GM18498 (cell line): ENCODE measurements at regions not wholly inside any gene's neighbourhood (a gene's known extent, or its start where the extent isn't known, plus 50 kb on each side); places are given as distances from the start of the nearest gene placed in this dataset.

Experiments used
- ATAC-seq: cut with Tn5 transposase; IDR thresholded peaks from one replicate; pipeline ENCODE4 v1.9.1; 2021; ENCODE audit warnings: mild to moderate bottlenecking, moderate library complexity; ENCODE audit not compliant: unreplicated experiment

- no peak for ATAC-seq
Observed at GRCh38 chr2:120826716-120827410, 91.2 kb downstream of the GLI2 start.

- no peak for ATAC-seq
Observed at GRCh38 chr2:120828066-120828465, 92.4 kb downstream of the GLI2 start.

GRCh38 chr2:120828829-120829632 is 93.4 kb downstream of the GLI2 start:
- no peak for ATAC-seq

DNA sequence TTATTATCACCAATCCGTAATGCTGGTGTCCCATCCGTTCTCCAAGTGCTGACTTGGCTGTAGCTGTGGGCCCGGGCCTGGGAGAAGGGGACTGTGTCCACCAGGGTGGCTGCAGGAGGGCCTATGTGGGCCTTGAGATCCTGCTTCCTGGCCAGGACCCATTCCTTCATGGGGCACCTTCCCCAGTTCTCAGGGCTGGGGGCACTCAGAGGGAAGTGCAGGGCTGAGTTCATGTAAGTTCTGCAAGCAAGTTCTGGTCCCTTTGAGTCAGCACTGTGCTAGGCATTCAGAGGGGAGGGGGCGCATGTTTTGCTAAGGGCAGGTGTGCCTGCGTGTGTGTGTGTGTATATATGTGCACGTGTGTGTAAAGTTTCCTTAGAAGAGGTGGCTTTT is 94.0 kb downstream of the GLI2 start:
- no peak for ATAC-seq

DNA sequence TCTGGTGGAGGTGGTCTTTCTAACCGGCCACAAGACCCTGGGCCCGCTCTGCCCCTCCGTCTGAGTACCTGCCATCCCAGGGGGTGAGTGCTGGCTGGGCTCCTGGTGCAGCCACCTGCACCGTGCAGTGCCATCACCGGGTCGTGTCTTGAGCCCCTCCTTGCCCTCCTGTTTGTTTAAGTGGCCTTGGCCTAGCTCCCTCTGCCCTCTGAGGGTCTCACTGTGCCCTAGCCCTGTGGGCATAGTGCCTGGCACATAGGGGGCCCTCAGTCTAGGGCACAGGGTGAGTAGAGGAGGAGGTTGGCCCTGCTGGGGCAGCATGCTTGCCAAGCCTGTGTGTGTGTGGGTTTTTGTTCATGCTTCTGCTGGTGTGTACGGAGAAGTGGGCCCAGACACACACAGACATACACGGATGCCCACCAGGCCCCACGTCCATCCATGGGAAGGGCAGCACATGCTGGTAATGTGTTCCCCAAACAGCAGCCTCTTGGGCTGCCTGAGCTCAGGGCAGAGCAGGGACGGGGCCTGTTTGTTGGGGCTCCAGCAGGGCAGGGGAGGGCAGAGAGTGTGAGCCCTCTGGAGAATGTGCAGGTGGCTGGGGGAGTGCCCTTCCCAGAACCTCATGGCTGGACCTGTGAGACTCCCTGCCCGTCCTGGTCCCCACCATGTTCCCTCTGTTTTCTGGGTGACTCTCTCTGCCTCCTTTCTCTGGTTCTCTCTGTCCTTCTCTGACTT is 94.6 kb downstream of the GLI2 start:
- ATAC-seq = no peak

DNA sequence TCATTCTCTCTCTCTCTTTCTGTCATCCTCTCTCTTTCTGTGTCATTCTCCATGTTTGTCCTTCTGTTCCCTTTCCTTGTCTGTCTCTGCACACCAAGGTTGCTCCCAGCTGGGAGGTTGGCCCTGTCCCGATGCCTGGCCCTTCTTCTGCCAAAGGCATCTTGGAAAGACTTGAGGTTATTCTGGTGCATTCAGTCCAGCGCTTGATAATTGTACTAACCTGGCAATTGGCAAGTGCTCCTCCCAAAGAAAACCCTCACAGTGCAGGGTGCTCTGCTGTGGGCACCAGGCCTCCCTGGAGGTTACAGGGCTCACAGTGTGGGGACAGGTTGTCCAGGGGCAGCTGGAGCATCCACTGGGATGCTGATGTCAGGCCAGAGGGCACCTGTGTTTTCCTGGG is 95.4 kb downstream of the GLI2 start:
- ATAC-seq = no peak

- ATAC-seq = no peak
Observed at GRCh38 chr2:120831891-120832290, 96.2 kb downstream of the GLI2 start.

- no peak for ATAC-seq
Observed at GRCh38 chr2:120832296-120833070, 96.8 kb downstream of the GLI2 start.

GRCh38 chr2:120833127-120833675 is 97.5 kb downstream of the GLI2 start:
- ATAC-seq = no peak

- ATAC-seq = no peak
Observed at GRCh38 chr2:120834206-120834605, 98.5 kb downstream of the GLI2 start.

- ATAC-seq = no peak
Observed at GRCh38 chr2:120836281-120836680, 100.6 kb downstream of the GLI2 start.

GRCh38 chr2:120840795-120841487 is 105.3 kb downstream of the GLI2 start:
- ATAC-seq = no peak

DNA sequence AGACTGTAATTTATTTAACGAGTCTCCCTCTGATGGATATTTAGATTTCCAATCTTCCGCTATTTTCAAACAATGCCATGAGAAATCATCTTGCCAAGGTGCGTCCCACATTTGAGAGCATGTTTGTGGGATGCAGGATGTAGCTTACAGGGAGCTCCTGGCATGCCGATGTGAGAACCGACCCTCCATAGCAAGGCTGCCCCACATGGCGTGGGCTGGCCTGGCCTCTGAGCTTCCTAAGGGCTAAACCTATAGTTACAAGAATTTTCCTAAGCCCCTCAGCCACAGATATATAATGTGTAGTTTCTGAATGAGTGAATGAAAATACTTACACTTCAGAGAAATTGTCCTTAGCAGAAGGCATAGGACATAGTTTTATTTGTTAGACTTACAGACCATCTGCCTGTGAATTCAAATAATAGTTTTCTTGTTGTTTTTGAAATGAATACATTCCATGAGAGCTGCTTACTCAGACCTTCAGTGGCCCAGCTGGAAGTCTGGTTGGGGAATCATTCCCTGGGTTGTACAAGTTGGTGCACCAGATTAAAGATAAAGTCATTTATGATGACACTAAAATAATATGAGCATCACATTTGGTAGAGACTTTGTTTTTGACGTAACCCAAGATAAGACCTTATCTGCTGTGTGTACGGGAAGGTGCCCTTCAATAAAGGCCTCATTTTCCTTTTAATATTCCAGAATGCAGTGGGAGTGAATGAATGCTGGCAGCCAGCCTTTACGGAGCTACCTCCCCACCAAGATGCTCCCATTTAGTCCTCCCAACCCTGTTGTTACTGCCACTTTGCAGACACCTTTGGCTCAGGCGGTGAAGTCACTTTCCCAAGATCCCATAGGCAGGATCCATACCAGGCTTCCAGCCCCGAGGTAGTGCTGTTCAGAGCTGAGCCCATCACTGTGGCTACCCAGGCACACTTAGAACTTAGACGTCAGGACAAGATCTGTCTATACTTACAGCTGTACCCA is 107.1 kb downstream of the GLI2 start:
- ATAC-seq = no peak

DNA sequence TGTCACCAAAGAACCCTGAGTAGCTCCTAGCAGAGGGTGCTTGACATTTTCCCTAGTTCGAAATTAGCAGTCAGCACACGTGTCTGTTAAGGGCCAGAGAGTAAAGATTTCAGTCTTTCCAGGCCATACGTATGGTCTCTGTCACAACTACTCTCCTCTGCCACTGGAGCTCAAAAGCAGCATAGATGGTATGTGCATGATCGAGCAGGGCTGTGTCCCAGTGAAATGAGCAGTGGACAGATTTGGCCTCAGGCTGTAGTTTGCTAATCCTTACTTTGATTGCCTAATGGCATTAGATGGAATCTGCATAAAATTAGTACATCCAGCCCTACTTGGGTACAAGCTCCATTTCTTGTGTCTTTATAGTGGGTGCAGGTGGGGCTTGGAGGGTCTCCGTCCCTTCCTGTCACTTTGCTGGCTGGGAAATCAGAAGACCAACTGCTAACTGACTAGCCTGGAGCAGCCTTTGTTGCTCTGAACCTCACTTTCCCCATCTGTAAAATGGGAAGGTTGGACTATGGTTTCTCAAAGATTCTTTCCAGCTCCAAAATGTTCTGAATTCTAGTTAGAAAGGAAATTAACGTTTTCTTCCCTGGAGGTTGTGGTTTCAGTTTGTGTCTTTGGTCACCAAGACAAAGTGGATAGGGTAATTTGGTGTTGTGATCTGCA is 108.5 kb downstream of the GLI2 start:
- no peak for ATAC-seq

DNA sequence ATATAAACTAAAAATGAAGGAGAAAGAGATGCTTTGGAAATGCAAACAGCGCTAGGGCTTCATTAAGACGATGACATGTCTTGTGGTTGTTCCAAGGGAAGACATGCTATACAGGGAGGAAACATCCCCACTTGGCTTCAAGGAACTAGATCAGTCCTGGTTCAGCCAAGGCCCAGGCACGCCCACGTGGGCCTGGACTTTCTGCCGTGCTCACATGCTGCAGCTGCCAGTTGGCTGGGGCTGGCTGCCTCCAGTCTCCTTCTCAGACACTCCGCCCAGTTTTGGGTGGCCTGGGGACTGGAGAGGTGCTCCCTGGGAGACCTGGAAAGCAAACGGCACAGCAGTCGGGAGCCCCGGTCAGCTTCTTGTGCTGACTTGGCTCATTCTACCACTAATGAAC is 109.6 kb downstream of the GLI2 start:
- no peak for ATAC-seq

- ATAC-seq = no peak
Observed at GRCh38 chr2:120846406-120847095, 110.9 kb downstream of the GLI2 start.

- ATAC-seq = no peak
Observed at GRCh38 chr2:120847700-120848321, 112.1 kb downstream of the GLI2 start.
